PC-9 (cell line): ENCODE measurements at regions not wholly inside any gene's neighbourhood (a gene's known extent, or its start where the extent isn't known, plus 50 kb on each side); places are given as distances from the start of the nearest gene placed in this dataset.

Experiments
- CTCF ChIP-seq: fragments of 200-600 bp; sonication (generic); conservative IDR thresholded peaks from 2 replicates; pipeline ENCODE4 v1.6.1; 2017; ENCODE audit warnings: mixed run types, antibody characterized with exemption, mild to moderate bottlenecking, moderate library complexity
- EZH2 ChIP-seq: fragments of 200-600 bp; sonication (generic); IDR thresholded peaks from 2 replicates; pipeline ENCODE4 v1.8.0; 2017; ENCODE audit warnings: antibody characterized with exemption, low read depth

- TF ChIP-seq CTCF (no peak), EZH2 (no peak)
These were observed 133.1 kb upstream of the ZNF91 start for GRCh38 chr19:23528376-23528775.
